ENCODE measurements at regions not wholly inside any gene's neighbourhood (a gene's known extent, or its start where the extent isn't known, plus 50 kb on each side); places are given as distances from the start of the nearest gene placed in this dataset.

DNA sequence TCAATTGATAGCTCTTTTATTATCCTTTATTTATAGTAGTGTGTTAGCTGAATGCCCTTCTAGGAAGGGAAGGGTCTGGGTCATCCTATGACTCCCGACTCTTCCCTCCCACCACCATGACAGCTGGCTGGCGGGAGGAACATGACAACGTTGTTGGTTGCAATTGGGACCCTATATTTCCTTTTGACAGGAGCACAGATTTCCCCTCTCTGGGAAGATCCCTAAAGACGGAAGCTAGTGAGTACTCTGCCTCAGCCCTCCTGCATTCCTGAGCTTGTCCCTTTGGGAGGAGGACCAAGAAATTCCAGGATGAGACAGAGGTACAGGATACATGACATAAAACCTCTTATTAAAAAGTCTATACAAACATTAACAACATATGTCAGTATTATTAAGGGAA, 485.4 kb downstream of the NAV3 start:
- H3K4me3 ChIP-seq (ENCODE audit: low read depth, low read length) = no peak overlapping the region
- no peak for DNase-seq (ENCODE audit: low read depth)
- TF ChIP-seq, protein P1, sequence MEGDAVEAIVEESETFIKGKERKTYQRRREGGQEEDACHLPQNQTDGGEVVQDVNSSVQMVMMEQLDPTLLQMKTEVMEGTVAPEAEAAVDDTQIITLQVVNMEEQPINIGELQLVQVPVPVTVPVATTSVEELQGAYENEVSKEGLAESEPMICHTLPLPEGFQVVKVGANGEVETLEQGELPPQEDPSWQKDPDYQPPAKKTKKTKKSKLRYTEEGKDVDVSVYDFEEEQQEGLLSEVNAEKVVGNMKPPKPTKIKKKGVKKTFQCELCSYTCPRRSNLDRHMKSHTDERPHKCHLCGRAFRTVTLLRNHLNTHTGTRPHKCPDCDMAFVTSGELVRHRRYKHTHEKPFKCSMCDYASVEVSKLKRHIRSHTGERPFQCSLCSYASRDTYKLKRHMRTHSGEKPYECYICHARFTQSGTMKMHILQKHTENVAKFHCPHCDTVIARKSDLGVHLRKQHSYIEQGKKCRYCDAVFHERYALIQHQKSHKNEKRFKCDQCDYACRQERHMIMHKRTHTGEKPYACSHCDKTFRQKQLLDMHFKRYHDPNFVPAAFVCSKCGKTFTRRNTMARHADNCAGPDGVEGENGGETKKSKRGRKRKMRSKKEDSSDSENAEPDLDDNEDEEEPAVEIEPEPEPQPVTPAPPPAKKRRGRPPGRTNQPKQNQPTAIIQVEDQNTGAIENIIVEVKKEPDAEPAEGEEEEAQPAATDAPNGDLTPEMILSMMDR (conservative IDR thresholded peaks at IDR 0.05; ENCODE audit: low read depth, low read length) = no peak

DNA sequence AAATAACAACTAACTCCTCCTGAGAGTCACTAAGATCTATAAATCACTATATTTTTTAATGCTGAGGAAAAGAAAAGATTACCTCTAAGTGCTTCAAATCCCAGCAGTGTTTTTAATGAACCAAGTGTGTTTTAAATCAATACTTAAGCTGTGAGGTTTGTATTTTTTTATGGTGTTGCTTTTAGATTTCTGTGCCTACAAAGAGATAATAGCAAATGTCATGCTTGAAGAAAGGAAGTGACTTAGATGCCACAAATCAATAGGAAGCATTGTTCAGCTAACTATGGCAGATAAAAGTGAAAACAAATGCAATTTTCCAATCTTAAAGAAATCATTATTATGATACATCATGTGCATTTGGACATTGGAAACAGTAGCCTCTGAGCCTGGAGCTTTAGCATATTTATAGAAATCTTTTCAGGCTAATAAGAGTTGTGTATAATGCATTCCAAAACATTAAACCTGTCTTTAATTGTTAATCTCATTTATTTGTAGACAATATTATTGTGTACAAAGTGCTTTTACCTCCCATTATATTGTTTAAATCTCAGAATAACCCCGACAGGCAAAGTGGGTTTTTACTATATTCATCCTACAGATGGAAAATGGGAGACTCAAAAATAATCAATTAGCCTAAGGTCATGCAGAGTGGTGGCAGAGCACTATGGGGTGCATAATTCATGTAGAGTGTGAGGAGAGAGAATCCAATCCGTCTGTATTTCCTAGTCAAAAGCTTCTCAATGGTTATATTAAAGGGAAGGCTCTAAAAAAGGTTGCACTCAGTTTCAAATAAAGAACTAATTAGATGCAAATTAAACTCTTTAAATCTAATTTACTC, 486.2 kb downstream of the NAV3 start:
- H3K4me3 ChIP-seq (ENCODE audit: low read depth, low read length) = no peak overlapping the region
- DNase-seq (ENCODE audit: low read depth) = no peak
- TF ChIP-seq, protein P1 (conservative IDR thresholded peaks at IDR 0.05; ENCODE audit: low read depth, low read length) = no peak

DNA sequence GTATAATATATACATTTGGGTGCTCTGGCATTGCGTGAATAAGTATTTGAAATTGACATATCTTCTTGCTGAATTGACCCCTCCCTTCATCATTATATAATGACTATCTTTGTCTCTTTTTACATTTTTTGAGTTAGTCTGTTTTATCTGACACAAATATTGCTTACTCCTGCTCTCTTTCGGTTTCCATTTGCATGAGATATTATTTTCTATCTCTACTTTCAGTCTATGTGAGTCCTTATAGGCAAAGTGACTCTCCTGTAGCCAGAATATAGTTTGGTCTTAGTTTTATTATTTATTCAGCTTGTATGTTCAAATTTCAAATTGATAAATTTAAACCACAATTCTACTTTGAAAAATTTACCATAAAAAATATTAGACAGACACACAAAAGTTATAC, 491.0 kb downstream of the NAV3 start:
- TF ChIP-seq, protein P1 (conservative IDR thresholded peaks at IDR 0.05; ENCODE audit: low read depth, low read length) = no peak
- H3K4me3 ChIP-seq (ENCODE audit: low read depth, low read length) = no peak overlapping the region
- DNase-seq (ENCODE audit: low read depth) = no peak

DNA sequence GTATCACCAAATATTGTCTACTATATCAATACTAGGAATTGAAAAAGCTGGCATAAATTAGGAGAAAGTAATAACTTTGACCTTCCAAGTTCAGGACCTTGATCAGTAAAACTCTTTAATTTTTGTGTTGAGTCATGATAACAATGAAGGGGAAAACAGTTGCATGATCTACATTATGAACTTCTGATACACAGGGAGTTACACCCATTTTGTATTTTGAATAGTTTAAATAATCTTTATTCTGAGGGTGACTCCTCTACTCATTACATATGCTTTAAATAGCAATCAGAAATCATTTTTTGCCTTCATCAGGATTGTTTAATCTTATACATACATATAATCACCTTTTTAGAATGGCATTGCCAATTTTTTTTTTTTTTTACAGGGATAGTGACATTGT, 492.5 kb downstream of the NAV3 start:
- no peak for DNase-seq (ENCODE audit: low read depth)
- no peak overlapping the region for H3K4me3 ChIP-seq (ENCODE audit: low read depth, low read length)
- TF ChIP-seq, protein P1 (conservative IDR thresholded peaks at IDR 0.05; ENCODE audit: low read depth, low read length) = no peak

DNA sequence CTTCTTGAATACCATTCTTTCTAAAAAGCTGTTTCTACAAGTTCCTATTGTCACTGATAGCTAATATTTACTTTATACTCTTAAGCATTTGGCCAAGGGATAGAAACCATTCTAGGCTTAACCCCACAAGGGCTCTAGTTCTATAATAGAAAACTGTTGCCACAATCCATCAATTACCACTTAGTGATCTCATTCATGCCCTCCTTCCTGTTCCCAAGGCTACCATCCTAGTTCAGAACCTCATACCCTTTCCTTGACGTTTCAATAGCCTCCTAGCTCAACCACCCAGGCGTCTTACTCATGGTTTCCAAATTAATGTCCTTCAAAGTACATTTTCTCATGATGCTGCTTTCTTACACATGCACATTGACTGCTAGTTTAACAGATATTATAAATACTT, 493.5 kb downstream of the NAV3 start:
- TF ChIP-seq, protein P1 (conservative IDR thresholded peaks at IDR 0.05; ENCODE audit: low read depth, low read length) = no peak
- no peak overlapping the region for H3K4me3 ChIP-seq (ENCODE audit: low read depth, low read length)
- DNase-seq (ENCODE audit: low read depth) = no peak

DNA sequence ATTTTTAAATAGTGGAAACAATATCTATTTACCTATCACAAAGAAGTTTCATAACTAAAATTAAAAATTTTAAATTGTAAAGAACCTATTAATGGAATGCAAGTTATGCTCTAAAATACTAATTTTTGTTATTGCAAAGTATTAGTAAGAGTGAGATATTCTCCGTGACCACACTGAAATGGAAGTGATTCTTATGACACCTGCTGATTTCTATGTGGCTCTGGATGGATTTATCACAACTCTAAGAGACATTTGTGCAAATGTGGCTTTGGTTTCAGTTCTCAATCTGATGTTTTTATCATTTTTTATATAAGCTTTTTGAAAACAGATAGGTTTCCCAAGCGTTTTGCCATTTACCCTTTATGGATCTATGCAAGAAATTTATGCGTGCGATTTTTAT, 497.8 kb downstream of the NAV3 start:
- no peak overlapping the region for H3K4me3 ChIP-seq (ENCODE audit: low read depth, low read length)
- DNase-seq (ENCODE audit: low read depth) = no peak
- TF ChIP-seq, protein P1 (conservative IDR thresholded peaks at IDR 0.05; ENCODE audit: low read depth, low read length) = no peak

DNA sequence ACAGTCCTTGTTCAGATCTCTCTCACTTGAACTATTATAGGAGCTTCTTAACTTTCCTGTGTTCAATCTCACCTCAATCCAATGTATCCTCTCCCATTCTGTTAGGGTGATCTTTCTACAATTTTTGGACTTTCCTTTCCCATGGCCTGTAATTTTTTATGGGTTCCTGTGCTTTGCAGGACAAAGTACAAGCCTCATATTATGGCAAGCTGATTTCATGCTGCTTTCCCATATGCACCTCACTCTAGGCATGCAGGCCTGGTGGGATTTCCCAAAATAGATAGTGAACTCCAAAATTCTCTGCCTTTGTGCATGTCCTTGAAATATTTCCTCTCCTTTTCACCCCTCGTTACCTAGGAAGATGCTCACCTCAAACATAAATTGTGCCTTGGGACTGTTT, 499.4 kb downstream of the NAV3 start:
- no peak for DNase-seq (ENCODE audit: low read depth)
- TF ChIP-seq, protein P1 (conservative IDR thresholded peaks at IDR 0.05; ENCODE audit: low read depth, low read length) = no peak
- no peak overlapping the region for H3K4me3 ChIP-seq (ENCODE audit: low read depth, low read length)
